Uterus (tissue), 2 donors: ENCODE measurements at regions not wholly inside any gene's neighbourhood (a gene's known extent, or its start where the extent isn't known, plus 50 kb on each side); places are given as distances from the start of the nearest gene placed in this dataset.

Experiments
- POLR2A ChIP-seq, 2 donors: fragments of 450-650 bp; IDR thresholded peaks; one replicate each; pipeline ENCODE4 v1.6.1; 2016; ENCODE audit warnings: antibody characterized with exemption in 2 of 2, mild to moderate bottlenecking in 1 of 2, moderate library complexity in 1 of 2
- TF ChIP-seq, protein P1 (sequence below), 4 experiments: fragments of 200-600 bp in 2 of 4; fragments of 450-650 bp in 2 of 4; sonication (generic) in 2 of 4; IDR thresholded peaks; one replicate each; pipeline ENCODE4 v1.5.1; 2016 to 2019; ENCODE audit warnings: antibody characterized with exemption in 4 of 4, mild to moderate bottlenecking in 2 of 4, moderate library complexity in 1 of 4

DNA sequence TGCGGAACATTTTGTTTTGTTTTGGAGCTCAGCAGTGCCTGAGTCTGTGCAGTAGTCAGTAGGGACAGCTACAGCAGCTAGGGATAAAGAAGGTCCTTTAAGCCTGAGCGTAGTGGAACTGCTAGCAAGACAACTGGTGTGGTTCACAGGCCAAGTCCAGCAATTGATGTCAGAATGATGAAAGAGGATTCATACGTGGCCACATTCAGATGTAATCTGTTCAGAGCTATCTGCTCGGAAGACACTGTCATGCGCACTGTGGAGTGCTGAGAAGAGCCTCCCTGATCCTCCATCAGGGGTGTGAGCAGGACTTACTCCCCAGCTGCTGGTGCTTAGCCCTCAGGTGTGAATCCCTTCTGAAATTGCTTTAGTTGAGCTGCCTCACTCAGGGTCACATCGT is 79.6 kb upstream of the ANKRD1 start:
- TF ChIP-seq, protein P1, sequence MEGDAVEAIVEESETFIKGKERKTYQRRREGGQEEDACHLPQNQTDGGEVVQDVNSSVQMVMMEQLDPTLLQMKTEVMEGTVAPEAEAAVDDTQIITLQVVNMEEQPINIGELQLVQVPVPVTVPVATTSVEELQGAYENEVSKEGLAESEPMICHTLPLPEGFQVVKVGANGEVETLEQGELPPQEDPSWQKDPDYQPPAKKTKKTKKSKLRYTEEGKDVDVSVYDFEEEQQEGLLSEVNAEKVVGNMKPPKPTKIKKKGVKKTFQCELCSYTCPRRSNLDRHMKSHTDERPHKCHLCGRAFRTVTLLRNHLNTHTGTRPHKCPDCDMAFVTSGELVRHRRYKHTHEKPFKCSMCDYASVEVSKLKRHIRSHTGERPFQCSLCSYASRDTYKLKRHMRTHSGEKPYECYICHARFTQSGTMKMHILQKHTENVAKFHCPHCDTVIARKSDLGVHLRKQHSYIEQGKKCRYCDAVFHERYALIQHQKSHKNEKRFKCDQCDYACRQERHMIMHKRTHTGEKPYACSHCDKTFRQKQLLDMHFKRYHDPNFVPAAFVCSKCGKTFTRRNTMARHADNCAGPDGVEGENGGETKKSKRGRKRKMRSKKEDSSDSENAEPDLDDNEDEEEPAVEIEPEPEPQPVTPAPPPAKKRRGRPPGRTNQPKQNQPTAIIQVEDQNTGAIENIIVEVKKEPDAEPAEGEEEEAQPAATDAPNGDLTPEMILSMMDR (IDR thresholded peaks at IDR 0.05): no peak
- no peak for TF ChIP-seq POLR2A (IDR thresholded peaks at IDR 0.05)
